NCI-H2081 (cell line): ENCODE measurements at regions not wholly inside any gene's neighbourhood (a gene's known extent, or its start where the extent isn't known, plus 50 kb on each side); places are given as distances from the start of the nearest gene placed in this dataset.

Source experiments
- DNase-seq, 2 experiments: peaks; one replicate each; lab custom pipeline; 2025; lab: John Stamatoyannopoulos, UW

DNA sequence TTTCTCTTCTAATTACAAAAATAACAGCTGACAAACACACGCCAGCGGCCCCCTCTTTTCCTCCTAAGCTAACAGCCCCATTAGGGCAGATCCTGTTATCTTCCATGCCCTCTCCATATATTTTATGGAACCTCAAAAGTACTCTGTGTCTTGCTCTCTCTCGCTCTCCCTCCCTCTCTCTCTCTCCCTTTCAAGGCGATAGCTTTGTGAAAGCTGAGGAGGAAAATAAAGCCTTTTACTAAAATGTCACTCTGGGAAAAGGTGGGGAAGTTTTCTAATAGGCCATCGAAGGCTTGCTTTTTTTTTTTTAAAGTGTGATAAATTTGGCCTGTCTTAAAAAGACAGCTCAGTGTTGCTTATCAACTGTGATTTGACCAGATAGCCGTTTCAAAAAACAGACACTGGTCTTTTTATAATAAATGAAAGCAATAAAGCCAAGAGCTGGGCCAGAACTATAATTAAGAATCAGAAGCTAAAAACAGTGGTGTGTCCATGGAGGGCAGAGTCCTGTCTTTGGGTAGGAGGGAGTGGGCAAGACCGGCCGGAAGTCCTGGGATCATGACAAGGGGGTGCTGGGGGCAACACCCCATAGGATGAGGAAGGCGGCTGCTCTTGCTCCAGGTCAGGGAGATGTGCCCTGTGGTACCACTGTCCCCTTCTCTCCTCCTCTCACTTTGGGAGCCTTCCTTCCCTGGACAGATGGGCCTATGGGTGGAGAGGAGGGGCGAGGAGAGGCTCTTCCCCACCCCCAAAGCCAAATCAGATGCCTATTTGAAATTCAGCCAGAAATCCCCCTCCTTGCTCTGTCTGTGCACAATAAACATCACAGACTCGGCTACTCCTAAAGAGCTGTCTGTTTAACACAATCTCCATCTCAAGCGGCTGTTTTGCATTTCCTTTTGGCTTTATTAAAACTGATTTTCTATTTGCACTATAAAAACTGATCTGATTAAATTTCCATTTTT, 267.2 kb downstream of the BUD13 start:
- peak; percentile 15 to 64 for DNase-seq

DNA sequence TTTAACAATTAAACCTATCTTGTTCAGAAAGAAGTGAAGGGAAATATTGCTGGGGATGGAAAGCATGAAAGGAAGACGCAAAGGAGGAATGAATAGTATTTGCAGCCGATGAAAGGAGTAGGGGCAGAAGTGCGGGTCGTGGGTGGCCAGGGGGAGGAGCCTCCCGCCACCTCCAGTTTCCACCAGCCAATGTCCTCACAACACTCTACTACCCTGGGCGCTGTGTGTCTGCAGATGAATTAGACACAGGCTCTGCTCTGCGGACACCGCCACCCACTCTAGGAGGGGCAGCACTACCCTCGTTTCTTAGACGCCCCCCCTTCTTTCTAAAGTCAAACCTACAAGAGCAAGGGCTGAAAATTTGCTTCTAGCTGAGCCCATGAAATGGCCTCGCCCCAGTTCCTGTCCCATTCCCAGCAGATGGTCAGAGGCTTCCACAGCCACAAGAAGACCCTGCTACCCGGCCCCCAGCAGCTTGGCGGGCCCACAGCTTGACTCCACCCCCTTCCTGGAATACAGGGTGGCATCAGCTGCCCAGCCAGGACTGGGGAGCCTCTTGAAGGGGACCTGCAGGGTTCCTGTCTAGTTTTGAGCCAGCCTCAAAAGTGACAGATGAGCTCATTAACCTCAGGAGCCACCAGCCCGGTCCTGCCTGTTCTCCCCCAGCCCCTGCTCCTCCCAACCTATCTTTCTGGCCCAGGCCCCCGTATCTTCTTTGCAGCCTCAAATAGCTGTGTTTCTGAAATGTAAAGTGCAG, 268.1 kb downstream of the BUD13 start:
- DNase-seq = peak; percentile 28 to 45

DNA sequence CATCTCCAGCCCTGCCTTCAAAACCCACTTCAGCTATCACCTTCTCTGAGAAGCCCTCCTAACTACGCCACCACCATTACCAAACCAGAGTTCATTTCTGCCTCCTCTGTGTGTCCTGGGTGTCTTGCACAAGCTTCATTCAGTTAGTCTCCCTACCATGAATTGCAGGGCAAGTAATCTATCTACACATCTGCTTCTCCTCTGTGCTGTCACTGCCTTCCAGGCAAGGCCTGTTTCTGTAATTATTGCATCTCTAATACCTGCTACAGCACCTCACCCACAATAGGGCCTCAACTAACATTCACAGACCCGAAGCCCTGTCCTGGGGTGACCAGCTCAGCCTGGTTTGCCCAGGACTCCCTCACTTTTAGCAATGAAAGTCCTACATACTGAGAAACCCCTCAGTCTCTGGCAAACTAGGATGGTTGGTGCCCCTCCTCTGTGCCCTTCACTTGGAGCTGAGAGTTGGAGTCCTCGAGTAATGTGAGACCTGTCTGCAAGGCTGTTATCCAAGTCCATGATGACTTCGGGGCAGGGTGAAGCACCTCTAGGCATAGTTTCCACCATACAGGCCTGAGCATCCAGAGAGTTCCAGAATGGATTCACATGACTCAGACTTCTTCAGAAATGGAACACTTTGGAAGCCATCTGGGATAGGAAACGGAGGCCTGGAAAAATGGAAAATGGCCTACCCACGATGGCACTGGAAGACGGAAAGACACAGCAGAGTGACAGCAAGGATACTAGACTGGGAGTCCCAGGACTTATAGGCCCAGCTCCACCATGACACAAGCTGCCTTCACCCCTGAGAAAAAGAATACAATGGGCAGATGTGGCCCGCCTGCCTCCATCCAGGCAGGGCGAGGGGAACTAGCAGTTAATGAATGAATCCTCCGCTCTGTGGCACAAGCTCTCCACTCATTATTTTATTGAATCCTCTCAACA, 269.3 kb downstream of the BUD13 start:
- no peak for DNase-seq

DNA sequence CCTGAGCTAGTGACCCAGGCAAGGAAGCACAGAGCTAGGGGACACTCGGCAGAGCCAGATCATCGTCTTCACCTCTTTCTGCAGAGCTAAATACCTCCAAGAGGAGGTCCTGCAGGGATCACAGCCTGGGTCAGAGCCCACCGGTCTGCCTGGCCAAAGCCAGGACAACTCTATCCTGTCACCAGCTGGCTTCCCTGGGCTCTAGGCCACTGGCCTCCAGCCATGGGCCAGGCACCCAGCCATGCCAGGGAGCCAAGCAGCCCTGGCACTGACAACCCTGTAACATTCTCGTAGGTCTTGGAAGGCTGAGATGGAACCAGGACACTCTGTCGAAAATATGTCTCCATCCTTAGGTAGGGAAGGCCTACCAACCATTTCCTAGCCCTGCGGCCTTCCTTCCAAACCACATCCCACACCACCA, 270.1 kb downstream of the BUD13 start:
- DNase-seq = no peak

DNA sequence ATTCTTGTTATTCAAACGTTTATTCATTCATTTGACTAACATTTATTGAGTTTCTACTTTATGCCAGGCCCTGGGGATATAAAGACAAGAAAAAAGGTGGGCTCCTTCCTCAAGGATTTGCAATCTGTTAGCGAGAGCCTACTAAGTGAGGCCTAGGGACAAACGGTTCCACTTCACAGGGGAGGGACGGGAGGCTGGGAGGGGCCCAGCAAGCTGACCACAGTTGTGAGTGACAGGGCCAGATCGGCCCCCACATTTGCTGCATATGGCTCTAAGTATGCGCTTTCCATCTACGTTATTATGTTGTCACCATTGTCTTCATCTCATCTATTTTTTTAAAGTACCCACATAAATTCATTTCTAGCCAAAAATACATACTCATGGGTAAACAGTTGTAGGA, 271.1 kb downstream of the BUD13 start:
- no peak for DNase-seq

DNA sequence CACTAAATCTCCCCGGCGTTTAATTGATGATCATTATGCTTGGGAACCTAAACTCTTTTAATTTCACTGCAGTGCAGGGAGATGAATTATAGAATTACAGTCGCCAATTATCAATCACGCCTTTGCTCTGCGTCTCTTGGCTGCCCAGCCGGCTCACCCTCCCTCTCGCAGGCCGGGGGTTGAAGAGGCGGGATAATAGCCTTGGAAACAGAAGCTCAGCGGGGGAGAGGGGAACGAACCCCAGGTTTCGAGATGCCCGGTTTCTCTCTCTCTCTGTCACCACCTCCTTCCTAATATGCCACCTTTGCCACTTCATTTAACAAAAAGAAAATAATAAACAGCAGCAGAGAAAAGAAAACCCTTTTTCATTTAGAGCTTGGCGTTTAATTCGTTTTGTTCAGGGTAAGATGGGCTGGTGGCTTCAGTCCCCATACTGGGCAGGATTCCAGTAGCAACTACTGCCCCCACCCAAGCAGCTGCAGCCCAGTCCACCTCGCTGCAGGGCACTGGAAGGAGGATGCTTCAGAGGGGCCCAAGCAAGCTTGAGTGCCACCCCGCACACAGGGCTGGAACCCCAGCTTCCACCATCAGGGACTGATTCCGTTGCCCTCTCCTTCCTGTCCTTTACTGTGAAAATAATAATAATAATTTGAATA, 271.7 kb downstream of the BUD13 start:
- DNase-seq = peak; percentile 92 to 96

DNA sequence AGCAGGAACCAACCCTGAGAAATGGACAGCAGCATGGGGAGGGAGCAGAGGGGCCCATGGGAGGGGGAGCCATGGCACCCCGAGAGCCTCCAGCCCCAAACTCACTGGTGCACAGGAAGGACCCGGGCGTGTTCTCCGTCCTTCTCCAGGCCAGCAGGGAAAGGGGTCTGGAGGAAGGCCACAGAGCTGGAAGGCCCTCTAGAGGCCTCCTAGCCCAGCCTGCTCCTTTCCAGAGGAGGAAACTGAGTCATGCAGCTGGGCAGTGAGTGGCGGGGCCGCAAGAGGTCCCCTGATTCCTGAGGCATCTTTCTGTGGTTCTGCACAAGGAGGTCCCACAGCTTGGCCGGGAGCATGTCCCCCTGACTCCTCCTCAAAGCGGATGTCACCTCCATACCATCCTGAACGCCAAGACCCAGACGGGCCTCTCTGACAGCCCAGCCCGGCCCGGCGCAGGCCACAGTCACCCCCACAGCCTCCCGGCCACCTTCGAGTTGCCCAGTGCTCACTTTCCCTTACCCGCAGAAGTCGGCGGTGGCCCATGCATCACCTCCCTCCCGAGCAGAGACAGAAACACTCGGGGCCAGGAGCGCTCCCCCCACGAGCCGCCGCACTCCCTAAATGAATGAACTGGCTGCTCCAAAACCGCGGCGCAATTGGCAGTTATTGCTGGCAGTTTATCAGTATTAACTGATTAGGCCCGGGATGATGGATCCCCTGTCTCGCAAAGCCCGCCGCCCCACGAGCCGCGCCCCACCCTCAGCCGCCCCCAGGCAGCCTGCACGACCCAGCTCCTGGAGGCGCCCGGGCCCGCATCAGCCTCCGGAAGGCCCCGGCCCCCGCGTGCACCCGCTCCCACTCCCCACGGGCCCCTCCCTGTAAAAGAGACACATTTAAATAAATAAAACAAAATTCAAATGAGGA, 272.5 kb downstream of the BUD13 start:
- DNase-seq = no peak

DNA sequence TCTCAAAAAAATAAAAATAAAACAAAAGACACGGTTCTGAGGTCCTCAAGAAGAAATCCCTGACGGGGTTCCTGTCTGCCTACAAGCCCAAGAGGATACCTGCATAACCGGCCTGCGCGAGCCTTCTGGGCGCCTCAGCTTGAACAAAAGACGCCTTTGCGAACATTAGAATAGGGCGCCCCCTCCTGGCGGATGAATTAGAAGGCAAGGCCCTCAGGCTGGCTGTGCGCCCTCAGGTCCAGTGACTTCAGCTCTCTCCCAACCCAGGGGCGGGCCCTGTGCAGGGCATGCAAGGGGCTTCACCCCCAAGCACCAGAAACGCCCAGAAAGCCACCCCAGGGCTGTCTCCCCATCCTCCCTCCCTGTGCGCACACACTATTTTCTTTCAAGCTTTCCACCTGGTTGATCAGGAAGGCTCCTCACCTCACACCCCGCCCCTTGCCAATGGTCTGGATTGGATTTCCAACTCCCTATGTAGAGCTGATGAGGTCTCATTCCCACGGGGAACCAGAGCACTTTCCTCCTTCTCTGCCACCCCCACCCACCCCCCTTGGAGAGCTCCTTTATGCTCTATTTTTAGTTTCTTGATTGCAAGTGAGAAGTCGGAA, 273.3 kb downstream of the BUD13 start:
- DNase-seq = peak; percentile 55 to 65

DNA sequence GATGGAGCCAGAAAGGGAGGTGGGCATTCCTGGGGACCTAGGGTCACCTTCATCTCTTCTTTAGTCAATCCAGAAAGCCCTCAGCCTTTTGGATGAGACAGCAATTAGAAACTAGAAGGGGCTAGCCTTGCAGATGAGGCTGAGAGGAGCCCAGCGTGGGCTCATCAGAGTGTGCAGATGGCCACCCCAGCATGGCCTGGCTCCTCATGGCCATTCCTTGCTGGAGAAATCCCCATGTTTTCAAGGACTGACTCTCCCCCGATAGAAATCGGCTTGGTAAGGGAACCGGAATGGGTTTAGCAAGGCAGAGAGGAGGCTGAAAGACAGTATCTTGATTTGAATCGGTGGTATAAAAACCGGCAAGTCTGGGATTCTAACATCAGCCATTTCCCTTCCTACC, 274.6 kb downstream of the BUD13 start:
- no peak for DNase-seq

DNA sequence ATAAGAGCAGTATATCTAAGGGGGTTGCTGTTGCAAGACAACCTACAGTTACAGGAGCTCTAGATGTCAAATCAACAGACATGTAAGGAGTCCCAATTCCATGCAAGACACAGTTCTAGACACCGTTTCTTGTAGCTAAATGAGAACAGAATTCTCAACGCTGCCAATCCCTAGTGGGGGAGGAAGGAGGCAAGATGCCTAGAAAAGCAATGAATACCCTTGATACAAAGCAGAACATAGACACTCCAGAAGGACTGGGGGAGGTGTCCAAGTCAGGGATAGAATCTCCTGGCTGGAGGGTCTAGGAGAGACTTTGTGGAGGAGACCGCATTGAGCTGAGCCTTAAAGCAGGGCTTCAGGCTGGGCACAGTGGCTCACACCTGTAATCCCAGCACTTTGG, 280.2 kb downstream of the BUD13 start:
- DNase-seq = no peak

DNA sequence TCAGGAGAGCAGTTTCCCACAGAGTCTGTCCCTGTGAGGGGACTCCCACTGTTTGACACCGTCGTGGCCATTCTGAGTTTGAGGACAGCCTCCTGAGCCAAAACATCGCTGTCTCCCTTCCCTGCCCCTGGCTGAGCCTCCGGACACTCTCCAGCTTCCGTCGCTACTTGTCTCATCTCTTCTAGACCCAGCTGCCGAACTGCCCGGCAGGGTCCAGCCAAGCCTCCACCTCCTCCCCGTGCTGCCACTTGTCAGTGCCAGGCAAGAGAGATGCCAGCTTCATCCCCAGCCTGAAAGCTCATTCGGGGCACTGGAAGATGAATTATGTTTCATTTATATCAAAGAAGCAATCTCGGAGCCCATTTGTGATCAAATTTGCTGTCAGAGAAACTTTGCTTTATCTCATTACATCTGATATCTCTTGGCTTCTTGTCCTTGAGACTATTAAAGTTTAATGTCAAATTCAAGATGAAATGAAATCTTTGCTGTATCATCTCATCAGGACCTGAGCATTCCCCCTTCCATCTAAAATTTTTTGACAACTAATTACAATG, 283.9 kb downstream of the BUD13 start:
- no peak for DNase-seq

DNA sequence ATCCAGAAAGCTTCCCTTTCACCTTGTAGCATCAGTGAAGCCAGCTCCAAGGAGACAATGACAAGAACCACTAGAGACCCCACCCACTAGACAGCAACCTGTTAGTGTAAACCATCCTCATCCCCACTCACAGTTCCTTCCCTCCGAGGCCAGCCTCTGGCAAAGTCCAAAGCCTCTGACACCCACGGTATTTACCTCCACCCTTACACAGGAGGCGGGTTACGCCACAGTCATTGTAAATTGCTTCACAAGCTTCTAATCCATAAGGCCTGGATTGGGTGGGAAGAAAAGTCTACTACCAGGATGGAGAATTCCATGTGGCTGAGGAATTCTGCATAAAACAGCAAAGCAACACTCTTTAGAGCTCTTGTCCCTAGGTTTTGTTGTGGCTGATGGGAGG, 287.4 kb downstream of the BUD13 start:
- DNase-seq = no peak

DNA sequence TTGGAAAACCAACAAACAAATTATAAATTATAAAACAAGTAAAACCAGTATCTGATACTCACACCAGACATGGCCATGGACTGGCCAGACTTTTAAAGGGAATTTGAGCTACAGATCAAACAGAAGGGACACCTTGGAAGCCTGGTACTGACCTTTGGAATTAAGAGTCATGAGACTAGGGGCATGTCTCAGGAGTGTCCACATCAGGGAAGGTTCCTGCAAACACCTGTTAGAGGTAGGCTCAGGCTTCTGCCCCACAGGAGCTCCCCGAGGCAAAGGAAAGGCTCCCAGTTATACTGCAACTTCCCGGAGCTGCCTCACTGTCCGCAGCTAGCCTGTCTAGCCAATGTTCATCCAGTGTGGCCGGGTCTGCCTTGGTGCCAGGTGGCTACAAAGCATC, 290.1 kb downstream of the BUD13 start:
- DNase-seq = no peak

DNA sequence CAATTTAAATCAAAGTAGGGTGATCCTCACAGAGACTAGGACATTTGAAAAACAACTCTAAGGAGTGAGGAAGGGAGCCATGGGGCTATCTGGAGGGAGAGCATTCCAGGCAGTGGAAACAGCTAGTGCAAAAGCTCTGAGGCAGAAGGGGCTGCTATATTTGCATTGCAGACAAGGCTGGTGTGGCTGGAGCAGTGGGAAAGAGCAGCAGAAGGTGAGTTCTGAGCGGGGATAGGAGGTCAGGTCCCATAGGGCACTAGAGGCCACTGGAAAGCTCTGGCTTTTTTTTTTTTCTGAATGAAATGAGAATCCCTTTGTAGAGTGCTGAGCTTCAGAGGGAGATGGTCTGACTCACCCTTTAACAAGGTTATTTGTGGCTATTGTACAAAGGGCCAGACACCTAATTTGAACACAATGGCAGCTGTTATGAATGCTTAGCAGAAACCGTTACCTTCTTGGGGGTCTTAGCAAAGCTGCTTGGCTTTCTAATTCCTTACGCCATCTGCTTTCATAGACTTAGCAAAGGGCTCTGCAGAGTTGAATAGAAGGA, 291.6 kb downstream of the BUD13 start:
- peak in 1 of 2 experiments; percentile 29 for DNase-seq

DNA sequence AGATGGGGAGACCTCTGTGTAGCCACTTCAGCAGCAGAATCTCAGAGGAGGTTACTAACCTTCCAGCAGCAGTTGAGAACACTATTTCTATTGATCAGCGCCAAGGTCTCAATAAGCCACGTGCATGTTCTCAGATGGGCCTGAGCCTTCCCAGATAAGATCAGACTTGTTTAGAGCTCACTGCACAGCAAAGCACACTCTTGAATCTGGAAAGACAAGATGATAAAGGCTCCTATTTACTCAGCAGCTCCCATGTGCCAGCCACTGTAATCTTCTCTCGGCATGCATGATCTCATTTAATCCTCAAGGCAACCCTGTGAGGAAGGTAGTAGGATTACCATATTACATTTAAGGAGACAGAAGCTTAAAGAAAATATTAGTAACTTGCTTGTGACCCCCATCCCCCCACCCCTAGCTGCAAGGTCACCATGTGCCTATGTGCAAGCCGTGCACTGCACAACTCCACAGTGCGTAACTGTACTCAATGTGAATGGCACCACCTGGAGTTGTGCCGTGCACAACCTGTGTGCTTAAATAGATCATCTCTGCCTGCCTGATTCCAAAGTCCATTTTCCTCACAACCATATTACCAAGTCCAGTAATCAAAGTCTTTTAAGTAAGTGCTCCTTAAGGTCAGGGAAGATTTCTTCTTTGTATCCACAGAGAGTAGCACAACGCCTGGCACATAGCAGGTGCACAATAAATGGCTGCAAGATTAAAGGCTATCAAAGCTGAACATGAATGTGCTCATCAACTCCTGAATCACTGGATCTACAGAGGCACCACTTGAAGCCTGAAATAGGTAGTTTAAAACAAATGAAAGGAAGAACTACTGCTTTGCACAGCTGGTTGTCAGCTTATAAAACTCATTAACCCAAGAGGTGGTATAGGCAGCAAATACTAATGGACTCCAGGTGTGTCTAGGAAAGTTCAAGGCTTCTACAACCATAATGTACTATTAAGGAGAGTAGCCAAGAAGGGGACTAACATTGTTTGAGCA, 293.8 kb downstream of the BUD13 start:
- peak in 1 of 2 experiments; percentile 71 for DNase-seq

DNA sequence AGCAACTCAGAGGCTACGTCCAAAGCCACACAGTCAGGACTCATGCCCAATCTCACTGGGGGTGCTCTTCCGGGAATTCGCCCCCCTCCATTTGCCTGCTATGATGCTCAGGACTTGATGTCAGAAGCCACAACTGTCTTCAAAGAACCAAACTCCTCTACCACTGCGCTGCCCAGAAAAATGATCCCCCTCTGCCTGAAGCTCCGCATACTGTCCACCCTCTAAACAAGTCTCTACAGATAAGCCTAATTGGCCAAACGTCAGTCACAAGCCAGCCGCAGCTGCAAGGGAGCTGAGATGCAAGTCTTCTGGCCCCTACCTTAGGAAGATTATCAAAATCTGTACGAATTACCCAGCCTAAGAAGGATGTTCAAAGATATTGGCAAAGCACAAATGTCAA, 294.6 kb downstream of the BUD13 start:
- no peak for DNase-seq

DNA sequence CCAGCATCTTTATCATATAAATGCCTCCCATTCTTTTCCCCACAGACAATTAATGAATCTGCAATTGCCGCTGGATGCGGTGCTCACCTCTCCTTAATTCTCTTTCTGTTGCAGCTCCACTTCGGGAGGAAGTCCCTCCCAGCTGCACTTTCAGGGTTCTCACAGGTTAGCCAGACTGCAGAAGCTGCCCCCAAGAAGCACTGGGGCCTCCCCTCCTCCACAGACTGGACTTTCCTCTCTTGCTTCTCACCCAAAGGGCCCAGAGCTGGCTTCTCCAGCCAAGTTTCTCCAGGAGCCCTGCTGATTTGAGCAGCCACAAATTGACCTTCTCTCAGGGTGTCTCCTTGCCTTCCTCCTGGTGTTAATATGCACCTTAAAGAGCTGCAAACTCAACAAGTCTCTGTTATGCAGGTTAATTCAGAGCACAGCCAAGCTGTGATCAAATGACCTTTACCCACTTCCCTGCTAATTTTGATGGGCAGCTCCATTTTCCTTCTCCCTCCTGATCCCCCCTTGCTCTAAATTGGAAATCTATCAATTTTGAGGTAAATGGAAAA, 298.9 kb downstream of the BUD13 start:
- no peak for DNase-seq
